ENCODE measurements at regions not wholly inside any gene's neighbourhood (a gene's known extent, or its start where the extent isn't known, plus 50 kb on each side); places are given as distances from the start of the nearest gene placed in this dataset.

DNA sequence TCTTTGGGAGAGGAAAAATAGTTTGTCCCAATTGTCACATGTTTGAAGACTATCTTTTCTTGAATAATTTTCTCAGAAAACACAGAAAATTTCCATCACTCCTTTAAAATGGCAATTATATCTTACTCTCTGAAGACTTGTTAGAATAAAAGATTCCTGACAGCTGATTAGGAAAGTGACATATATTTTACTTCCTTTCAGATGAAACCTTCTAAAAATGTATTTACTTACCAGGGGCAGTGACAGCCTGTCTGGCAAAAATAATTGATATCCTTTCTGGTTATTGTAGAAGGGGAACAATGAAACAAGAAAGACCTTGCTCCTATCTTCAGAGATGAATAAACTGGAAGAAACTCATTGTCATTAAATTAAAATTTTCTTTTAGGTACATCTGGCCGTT is 483.3 kb upstream of the GOLIM4 start:
- TF ChIP-seq, protein P1, sequence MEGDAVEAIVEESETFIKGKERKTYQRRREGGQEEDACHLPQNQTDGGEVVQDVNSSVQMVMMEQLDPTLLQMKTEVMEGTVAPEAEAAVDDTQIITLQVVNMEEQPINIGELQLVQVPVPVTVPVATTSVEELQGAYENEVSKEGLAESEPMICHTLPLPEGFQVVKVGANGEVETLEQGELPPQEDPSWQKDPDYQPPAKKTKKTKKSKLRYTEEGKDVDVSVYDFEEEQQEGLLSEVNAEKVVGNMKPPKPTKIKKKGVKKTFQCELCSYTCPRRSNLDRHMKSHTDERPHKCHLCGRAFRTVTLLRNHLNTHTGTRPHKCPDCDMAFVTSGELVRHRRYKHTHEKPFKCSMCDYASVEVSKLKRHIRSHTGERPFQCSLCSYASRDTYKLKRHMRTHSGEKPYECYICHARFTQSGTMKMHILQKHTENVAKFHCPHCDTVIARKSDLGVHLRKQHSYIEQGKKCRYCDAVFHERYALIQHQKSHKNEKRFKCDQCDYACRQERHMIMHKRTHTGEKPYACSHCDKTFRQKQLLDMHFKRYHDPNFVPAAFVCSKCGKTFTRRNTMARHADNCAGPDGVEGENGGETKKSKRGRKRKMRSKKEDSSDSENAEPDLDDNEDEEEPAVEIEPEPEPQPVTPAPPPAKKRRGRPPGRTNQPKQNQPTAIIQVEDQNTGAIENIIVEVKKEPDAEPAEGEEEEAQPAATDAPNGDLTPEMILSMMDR (IDR thresholded peaks at IDR 0.05): no peak

DNA sequence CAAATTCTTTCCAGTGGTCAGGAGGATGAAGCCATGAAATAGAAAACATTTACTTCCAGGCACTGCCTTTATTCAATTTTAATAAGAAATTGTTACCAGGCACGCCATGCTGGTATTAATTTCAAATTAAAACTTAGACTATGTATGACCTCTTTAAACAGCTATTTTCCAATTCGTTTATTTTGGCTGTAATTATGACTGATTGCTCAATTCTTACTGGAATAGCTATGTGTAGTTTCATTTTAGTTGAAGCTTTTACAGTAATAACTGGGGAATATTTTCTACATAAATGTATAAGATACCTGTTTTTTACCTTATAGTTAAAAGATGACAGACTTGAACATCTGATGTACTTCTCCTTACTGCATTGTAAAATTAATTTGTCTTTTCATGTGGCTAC is 480.0 kb upstream of the GOLIM4 start:
- no peaks in the 10 kb centered on the region for H3K4me1 ChIP-seq
- intact Hi-C loops (cut with DNase I): no loop called here
- H3K4me3 ChIP-seq: no peak overlapping the region
- no peak for DNase-seq (ENCODE audit: low spot score in 2 of 2)
- no peaks in the 10 kb centered on the region for H3K36me3 ChIP-seq
- no peak overlapping the region for H3K27ac ChIP-seq
- TF ChIP-seq, protein P1 (IDR thresholded peaks at IDR 0.05): no peak
- H3K27me3 ChIP-seq: no peaks in the 10 kb centered on the region
- no peaks in the 10 kb centered on the region for H3K9me3 ChIP-seq

More for the DNA sequence above, 483.3 kb upstream of the GOLIM4 start:
- Histone ChIP-seq H3K4me1 (peaks cover 0 to 3% of the 10 kb centered on the region in 2 donors), H3K4me3 (no peak overlapping the region), H3K9me3 (no peaks in the 10 kb centered on the region), H3K27ac (no peak overlapping the region), H3K27me3 (no peaks in the 10 kb centered on the region), H3K36me3 (no peaks in the 10 kb centered on the region)
- intact Hi-C loops (cut with DNase I): no loop called here
- no peak for DNase-seq (ENCODE audit: low spot score in 2 of 2)

DNA sequence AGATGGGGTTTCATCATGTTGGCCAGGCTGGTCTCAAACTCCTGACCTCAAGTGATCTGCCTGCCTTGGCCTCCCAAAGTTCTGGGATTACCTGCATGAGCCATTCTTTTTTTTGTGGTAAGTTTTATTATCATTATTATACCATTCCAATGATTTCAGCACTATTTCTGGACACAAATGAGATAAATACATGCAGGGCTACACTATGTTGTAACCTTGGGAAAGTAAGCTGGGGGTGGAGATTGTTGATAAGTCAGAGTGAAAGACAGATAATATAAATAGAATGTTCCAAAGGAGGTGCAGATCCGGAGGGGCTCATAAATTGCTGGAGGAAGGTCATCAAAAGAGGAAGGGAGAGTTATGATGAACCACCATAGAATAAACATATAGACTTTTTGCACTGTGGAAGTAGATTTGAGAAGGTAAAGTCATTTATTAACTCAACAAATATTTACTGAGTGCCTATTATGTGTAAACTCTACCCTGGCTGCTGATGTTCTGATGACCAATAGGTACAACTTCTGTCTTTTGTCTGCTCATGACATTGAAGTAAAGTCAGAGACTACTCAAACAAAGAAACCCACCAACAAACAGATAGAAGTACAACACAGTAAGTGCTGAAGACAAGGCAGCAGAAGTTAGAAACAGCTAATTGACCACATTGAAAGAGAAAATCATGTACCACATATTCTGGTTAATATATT is 478.9 kb upstream of the GOLIM4 start:
- H3K4me1 ChIP-seq: no peaks in the 10 kb centered on the region
- H3K27ac ChIP-seq: no peak overlapping the region
- no peak for DNase-seq (ENCODE audit: low spot score in 2 of 2)
- TF ChIP-seq, protein P1 (IDR thresholded peaks at IDR 0.05): no peak
- intact Hi-C loops (cut with DNase I): no loop called here
- H3K9me3 ChIP-seq: no peaks in the 10 kb centered on the region
- no peak overlapping the region for H3K4me3 ChIP-seq
- no peaks in the 10 kb centered on the region for H3K27me3 ChIP-seq
- H3K36me3 ChIP-seq: no peaks in the 10 kb centered on the region

DNA sequence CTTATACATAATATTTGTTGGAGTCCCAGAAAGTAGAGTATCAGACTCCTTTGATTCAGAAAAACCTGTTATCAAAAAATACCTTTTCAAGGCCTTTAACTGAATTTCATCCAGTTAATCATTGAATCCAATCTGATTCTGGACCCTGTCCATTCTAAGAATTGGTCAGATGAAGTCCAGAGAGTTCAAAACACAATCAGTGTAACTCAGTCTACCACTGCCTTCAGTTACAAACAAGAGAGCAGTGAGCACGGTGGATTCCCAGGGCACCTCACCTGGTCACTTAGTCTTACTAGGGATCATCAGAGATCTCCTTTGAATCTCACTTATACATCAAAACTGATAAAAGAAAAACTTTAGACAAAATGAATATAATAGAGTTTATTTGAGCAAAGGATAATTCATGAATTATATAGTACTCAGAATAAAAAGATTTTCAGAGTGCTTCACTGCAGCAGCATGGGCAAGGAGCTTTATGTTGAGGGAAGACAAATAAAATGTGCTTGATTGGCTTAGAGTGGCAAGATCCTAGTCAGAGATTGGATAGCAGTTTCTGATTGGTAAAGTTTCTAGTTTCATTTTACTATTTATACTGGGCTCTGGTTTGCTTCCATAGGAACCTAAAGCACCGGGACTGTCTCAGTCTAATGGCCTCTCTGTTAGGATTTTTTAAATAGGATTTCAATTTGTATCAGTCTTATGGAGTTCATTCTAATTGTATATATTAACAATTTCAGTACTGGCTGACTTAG is 474.9 kb upstream of the GOLIM4 start:
- H3K9me3 ChIP-seq: no peaks in the 10 kb centered on the region
- TF ChIP-seq, protein P1 (IDR thresholded peaks at IDR 0.05): no peak
- H3K36me3 ChIP-seq: no peaks in the 10 kb centered on the region
- no peaks in the 10 kb centered on the region for H3K27me3 ChIP-seq
- intact Hi-C loops (cut with DNase I): no loop called here
- H3K27ac ChIP-seq: no peak overlapping the region
- DNase-seq (ENCODE audit: low spot score in 2 of 2): no peak
- no peaks in the 10 kb centered on the region for H3K4me1 ChIP-seq
- no peak overlapping the region for H3K4me3 ChIP-seq

DNA sequence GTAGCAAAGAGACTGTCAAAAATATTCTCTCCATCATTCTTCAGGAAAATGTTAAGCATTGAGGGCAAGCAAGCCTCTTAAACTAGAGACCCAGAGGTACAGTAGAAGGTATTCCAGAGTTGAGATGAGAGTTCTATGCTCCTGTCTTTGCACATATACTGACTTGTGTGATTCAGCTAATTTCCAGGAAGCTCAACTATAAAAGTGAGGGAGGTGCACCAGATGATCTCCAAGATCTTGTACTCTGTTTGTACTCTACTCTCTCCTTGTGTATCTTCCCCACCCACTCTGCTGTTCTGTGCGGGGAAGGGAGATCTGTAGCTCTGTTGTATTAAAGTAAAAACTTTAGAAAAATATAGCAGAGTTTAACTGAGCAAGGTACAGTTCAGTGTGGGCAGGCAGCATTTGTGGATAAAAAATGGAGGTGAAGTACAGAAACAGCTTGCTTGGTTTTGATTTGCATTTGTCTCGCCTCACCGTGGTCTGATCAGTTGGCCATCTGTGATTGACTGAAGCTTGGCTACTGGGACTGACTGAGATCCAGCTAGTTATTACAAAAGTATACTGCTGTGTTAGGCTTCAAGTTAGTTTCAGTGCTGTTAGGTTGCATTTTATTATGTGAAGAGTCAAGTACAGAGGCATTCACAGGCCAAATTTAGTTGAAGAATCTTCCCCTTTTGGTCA is 463.1 kb upstream of the GOLIM4 start:
- no peak overlapping the region for H3K4me3 ChIP-seq
- no peak overlapping the region for H3K27ac ChIP-seq
- TF ChIP-seq, protein P1 (IDR thresholded peaks at IDR 0.05): no peak
- H3K9me3 ChIP-seq: no peaks in the 10 kb centered on the region
- no peaks in the 10 kb centered on the region for H3K27me3 ChIP-seq
- H3K4me1 ChIP-seq: no peaks in the 10 kb centered on the region
- DNase-seq (ENCODE audit: low spot score in 2 of 2): no peak
- intact Hi-C loops (cut with DNase I): no loop called here
- H3K36me3 ChIP-seq: no peaks in the 10 kb centered on the region
